ENCODE measurements at regions not wholly inside any gene's neighbourhood (a gene's known extent, or its start where the extent isn't known, plus 50 kb on each side); places are given as distances from the start of the nearest gene placed in this dataset.

GRCh38 chr4:85368932-85369331 lies 106.0 kb upstream of the ARHGAP24 start:
- TF ChIP-seq CSRNP3 (CRISPR knock-in tag; IDR thresholded peaks at IDR 0.05) (no peak), OSR1 (CRISPR knock-in tag; IDR thresholded peaks at IDR 0.05) (no peak), CSDC2 (CRISPR knock-in tag; IDR thresholded peaks at IDR 0.05) (no peak), ZFP30 (CRISPR knock-in tag; IDR thresholded peaks at IDR 0.05) (no peak), RARB (CRISPR knock-in tag; IDR thresholded peaks at IDR 0.05) (no peak), TCF4 (CRISPR knock-in tag; IDR thresholded peaks at IDR 0.05; ENCODE audit: borderline replicate concordance) (no peak), ZFP3 (CRISPR knock-in tag; IDR thresholded peaks at IDR 0.05) (no peak), BACH2 (CRISPR knock-in tag; IDR thresholded peaks at IDR 0.05; ENCODE audit: borderline replicate concordance) (no peak), ZC3H10 (CRISPR knock-in tag; IDR thresholded peaks at IDR 0.05) (no peak), ZNF8 (CRISPR knock-in tag; IDR thresholded peaks at IDR 0.05) (no peak), GLIS3 (CRISPR knock-in tag; IDR thresholded peaks at IDR 0.05) (no peak), SNAI2 (CRISPR knock-in tag; IDR thresholded peaks at IDR 0.05) (no peak), ZNF565 (CRISPR knock-in tag; conservative IDR thresholded peaks at IDR 0.05; ENCODE audit: low read depth) (no peak)
- TF ChIP-seq, protein P1, sequence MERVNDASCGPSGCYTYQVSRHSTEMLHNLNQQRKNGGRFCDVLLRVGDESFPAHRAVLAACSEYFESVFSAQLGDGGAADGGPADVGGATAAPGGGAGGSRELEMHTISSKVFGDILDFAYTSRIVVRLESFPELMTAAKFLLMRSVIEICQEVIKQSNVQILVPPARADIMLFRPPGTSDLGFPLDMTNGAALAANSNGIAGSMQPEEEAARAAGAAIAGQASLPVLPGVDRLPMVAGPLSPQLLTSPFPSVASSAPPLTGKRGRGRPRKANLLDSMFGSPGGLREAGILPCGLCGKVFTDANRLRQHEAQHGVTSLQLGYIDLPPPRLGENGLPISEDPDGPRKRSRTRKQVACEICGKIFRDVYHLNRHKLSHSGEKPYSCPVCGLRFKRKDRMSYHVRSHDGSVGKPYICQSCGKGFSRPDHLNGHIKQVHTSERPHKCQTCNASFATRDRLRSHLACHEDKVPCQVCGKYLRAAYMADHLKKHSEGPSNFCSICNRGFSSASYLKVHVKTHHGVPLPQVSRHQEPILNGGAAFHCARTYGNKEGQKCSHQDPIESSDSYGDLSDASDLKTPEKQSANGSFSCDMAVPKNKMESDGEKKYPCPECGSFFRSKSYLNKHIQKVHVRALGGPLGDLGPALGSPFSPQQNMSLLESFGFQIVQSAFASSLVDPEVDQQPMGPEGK (CRISPR knock-in tag; IDR thresholded peaks at IDR 0.05; ENCODE audit: borderline replicate concordance), result no peak
- ATAC-seq, result no peak

DNA sequence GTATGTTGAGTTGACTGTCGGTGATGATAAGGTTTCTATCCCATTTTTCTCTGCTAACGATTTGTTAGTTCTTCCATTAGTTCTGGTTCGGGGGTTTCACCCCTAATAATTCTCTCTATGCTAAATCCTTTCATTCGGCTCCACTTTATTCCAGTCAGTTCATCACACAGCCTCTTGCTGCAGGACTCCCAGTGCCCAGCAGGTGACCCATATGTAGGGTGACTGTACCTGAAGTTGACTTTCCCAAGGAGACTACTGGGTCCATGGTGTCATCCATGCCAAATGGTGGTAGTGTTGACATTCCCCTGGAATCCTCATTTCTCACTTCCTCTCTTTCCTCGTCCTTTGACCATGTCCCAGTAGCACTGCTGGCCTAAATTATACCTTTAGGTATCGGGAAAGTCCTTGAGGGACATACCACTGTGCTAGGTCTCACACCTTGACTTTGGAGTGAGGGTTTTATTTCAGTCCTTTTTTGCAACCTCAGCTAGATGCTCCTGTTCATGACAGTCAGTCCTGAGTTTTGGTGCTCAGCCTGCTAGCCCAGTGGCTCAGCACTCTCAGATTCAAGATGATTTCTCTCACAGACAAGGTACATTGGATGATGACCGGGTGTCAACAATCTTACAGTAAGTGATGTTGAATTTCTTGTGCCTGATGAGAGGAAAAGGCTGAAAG lies 105.1 kb upstream of the ARHGAP24 start:
- TF ChIP-seq CSRNP3 (CRISPR knock-in tag; IDR thresholded peaks at IDR 0.05) (no peak), OSR1 (CRISPR knock-in tag; IDR thresholded peaks at IDR 0.05) (no peak), ZFP30 (CRISPR knock-in tag; IDR thresholded peaks at IDR 0.05) (no peak), ESRRG (CRISPR knock-in tag; IDR thresholded peaks at IDR 0.05) (no peak)
- ATAC-seq, result peak; percentile 45; the same call in 1 of the 3 replicates

DNA sequence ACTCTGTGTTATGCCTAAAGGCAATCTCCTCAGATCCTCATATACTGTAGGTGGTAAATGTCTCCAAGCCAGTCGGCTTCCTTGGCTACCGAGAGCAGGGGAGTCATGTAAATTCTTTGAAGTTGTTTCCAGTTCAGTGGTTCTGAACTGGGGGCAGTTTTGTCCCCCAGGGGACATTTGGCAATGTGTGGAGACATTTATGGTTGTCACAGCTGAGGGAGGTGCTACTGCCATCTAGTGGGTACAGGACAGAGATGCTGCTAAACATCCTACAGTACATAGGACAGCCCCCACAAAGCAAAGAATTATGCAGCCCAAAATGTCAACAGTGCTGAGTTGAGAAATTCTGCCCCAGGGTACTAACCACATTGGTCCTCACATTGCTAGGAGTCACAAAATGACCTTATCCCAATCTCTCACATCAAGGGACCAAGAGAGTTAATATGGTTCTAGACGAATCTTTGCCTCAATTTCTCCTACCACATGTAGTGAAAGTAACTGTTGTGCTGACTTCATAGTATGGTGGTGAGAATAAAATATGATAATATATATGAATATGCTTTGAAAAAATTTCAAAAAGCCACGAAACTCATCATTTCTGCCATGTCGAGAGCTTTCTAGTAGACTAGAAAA lies 104.4 kb upstream of the ARHGAP24 start:
- ATAC-seq, result peak; percentile 94
- TF ChIP-seq ISL1 (CRISPR knock-in tag; IDR thresholded peaks at IDR 0.05) (no peak), PPARA (CRISPR knock-in tag; IDR thresholded peaks at IDR 0.05; ENCODE audit: borderline replicate concordance) (no peak), ZNF565 (CRISPR knock-in tag; conservative IDR thresholded peaks at IDR 0.05; ENCODE audit: low read depth) (no peak), ARNTL (CRISPR knock-in tag; IDR thresholded peaks at IDR 0.05; ENCODE audit: borderline replicate concordance, low read depth) (no peak), TCF4 (CRISPR knock-in tag; IDR thresholded peaks at IDR 0.05; ENCODE audit: borderline replicate concordance) (no peak), OSR1 (CRISPR knock-in tag; IDR thresholded peaks at IDR 0.05) (no peak), ESRRG (CRISPR knock-in tag; IDR thresholded peaks at IDR 0.05) (no peak), GLIS3 (CRISPR knock-in tag; IDR thresholded peaks at IDR 0.05) (no peak), BACH2 (CRISPR knock-in tag; IDR thresholded peaks at IDR 0.05; ENCODE audit: borderline replicate concordance) (no peak)

DNA sequence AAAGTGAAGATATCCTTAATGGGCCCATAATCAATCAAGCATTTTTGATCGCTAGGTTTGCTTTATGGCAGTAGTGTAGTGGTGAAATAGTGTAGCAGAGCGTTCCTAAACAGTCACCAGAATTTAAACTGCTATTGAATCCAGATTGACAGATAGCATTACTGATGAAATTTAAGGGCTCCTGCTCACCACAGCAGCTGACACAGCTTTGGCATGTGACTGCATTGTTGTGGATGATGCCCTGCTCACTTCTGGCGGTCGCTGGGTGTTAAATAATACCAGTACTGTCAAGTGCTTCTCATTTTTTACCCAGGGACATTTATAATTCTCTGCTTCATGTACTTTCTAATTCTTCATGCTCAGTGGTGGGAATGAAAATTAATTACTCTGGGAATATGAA lies 102.0 kb upstream of the ARHGAP24 start:
- no peak for ATAC-seq
- TF ChIP-seq GLIS3 (CRISPR knock-in tag; IDR thresholded peaks at IDR 0.05), result no peak
- no peak for TF ChIP-seq ARNTL (CRISPR knock-in tag; IDR thresholded peaks at IDR 0.05; ENCODE audit: borderline replicate concordance, low read depth)
- no peak for TF ChIP-seq ZFP30 (CRISPR knock-in tag; IDR thresholded peaks at IDR 0.05)

DNA sequence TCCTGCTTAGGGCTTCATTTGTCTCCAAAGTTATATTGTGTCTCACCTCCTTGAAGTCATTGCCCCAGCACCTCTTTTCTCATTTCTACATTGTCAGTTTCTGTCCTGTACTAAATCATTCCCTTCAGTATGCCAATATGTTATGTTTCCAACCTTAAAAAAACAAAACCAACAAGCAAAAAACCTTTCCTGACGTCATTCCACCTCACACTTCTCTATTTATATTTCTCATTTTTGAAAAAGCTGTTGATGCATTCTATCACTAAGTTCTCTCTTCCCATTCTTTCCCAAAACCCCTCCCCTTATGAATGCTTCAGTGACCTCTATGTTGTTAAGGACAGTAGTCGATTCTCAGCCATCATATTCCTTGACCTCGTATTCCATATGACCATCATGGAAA lies 98.7 kb upstream of the ARHGAP24 start:
- ATAC-seq, result no peak
- TF ChIP-seq ZNF70 (CRISPR knock-in tag; IDR thresholded peaks at IDR 0.05), result no peak
- no peak for TF ChIP-seq ZNF565 (CRISPR knock-in tag; conservative IDR thresholded peaks at IDR 0.05; ENCODE audit: low read depth)
- TF ChIP-seq BACH2 (CRISPR knock-in tag; IDR thresholded peaks at IDR 0.05; ENCODE audit: borderline replicate concordance), result no peak
- TF ChIP-seq ZFP3 (CRISPR knock-in tag; IDR thresholded peaks at IDR 0.05), result no peak
- no peak for TF ChIP-seq PPARA (CRISPR knock-in tag; IDR thresholded peaks at IDR 0.05; ENCODE audit: borderline replicate concordance)
- no peak for TF ChIP-seq OSR1 (CRISPR knock-in tag; IDR thresholded peaks at IDR 0.05)
- no peak for TF ChIP-seq ESRRG (CRISPR knock-in tag; IDR thresholded peaks at IDR 0.05)
- TF ChIP-seq CSDC2 (CRISPR knock-in tag; IDR thresholded peaks at IDR 0.05), result no peak
- TF ChIP-seq TOX (CRISPR knock-in tag; IDR thresholded peaks at IDR 0.05; ENCODE audit: borderline replicate concordance), result no peak
- TF ChIP-seq ZNF8 (CRISPR knock-in tag; IDR thresholded peaks at IDR 0.05), result no peak
- TF ChIP-seq POU6F1 (CRISPR knock-in tag; IDR thresholded peaks at IDR 0.05; ENCODE audit: borderline replicate concordance, low read depth), result no peak
